ENCODE measurements at regions not wholly inside any gene's neighbourhood (a gene's known extent, or its start where the extent isn't known, plus 50 kb on each side); places are given as distances from the start of the nearest gene placed in this dataset.

DNA sequence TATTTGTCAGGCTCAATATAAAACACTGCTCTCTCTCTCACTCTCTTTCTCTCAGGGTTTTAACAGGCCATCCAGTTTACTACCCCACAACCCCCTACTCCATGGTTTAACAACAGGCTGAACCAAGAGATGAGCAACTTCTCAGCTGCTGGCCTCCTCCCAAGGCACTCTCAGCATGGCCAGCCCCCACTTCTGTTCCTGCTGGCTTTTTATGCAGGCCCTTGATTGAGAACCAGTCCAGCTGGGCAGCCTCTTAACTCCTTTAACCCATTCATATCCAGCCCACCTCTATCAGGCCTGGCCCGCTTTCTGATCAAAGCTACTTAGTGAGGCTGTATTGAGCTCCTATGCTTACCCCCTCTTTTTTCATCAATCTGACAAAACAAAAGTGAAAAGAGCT lies 346.8 kb upstream of the POU3F2 start:
- TF ChIP-seq YY1 (IDR thresholded peaks at IDR 0.05; ENCODE audit: insufficient read depth, insufficient read length): no peak
- no peak for TF ChIP-seq SUZ12 (IDR thresholded peaks at IDR 0.05; ENCODE audit: extremely low read depth, insufficient read depth, insufficient read length)
- no peak for TF ChIP-seq ZNF274 (IDR thresholded peaks at IDR 0.05; ENCODE audit: low read depth, low read length)
